SU-DHL-6 (cell line): ENCODE measurements at regions not wholly inside any gene's neighbourhood (a gene's known extent, or its start where the extent isn't known, plus 50 kb on each side); places are given as distances from the start of the nearest gene placed in this dataset.

ENCODE experiments used
- H2AFZ ChIP-seq: fragments of 200-600 bp; sonication (generic); 2 replicates; pipeline ENCODE4 v1.6.1; 2014; ENCODE audit warnings: low read depth, mild to moderate bottlenecking, moderate library complexity, mixed read lengths, antibody characterized with exemption, low read length; ENCODE audit not compliant: severe bottlenecking
- H3F3A ChIP-seq: fragments of 200-600 bp; shearing (Covaris generic); 2 replicates; pipeline ENCODE4 v1.6.0; 2016; ENCODE audit warnings: antibody characterized with exemption, mild to moderate bottlenecking; ENCODE audit not compliant: insufficient read depth
- H3K27ac ChIP-seq: fragments of 200-600 bp; sonication (generic); 2 replicates; pipeline ENCODE4 v1.5.1; 2016; ENCODE audit warnings: low read depth, mild to moderate bottlenecking, low read length, moderate library complexity, mixed read lengths
- H3K27me3 ChIP-seq: fragments of 200-600 bp; sonication (generic), shearing (Covaris generic); 2 replicates; pipeline ENCODE4 v1.6.0; 2014; ENCODE audit warnings: mild to moderate bottlenecking, low read length
- H3K36me3 ChIP-seq: fragments of 200-600 bp; sonication (generic); 2 replicates; pipeline ENCODE4 v1.6.1; 2014; ENCODE audit warnings: mild to moderate bottlenecking, low read length, mixed read lengths
- H3K4me2 ChIP-seq: fragments of 300-600, 200-600 bp; shearing (Covaris generic), sonication (generic); 2 replicates; pipeline ENCODE4 v1.6.0; 2014; ENCODE audit warnings: low read length, low read depth, mild to moderate bottlenecking; ENCODE audit not compliant: poor library complexity, severe bottlenecking
- H3K4me3 ChIP-seq: fragments of 200-600 bp; sonication (generic); 2 replicates; pipeline ENCODE4 v1.5.1; 2014; ENCODE audit warnings: antibody characterized with exemption, low read length, mild to moderate bottlenecking, mixed read lengths; ENCODE audit not compliant: insufficient read depth, poor library complexity, severe bottlenecking
- H3K79me2 ChIP-seq: fragments of 200-600 bp; sonication (generic); 2 replicates; pipeline ENCODE4 v1.6.1; 2014; ENCODE audit warnings: mild to moderate bottlenecking, low read length, moderate library complexity; ENCODE audit not compliant: insufficient read depth
- H3K9ac ChIP-seq: fragments of 200-600 bp; sonication (generic); 2 replicates; pipeline ENCODE4 v1.7.0; 2014; ENCODE audit warnings: mild to moderate bottlenecking, low read length
- H3K9me2 ChIP-seq: fragments of 200-600 bp; sonication (generic); replicated peaks from 2 replicates; pipeline ENCODE4 v1.6.1; 2014; ENCODE audit warnings: low read length; ENCODE audit not compliant: insufficient read depth
- H3K9me3 ChIP-seq: fragments of 200-600 bp; sonication (generic); 2 replicates; pipeline ENCODE4 v1.6.1; 2014; ENCODE audit warnings: low read length, mixed read lengths; ENCODE audit not compliant: insufficient read depth
- H4K20me1 ChIP-seq: fragments of 200-600 bp; sonication (generic); 2 replicates; pipeline ENCODE4 v1.6.1; 2014; ENCODE audit warnings: low read depth, mild to moderate bottlenecking, antibody characterized with exemption, low read length, moderate library complexity, mixed read lengths
- CTCF ChIP-seq: fragments of 200-600 bp; sonication (generic); IDR thresholded peaks from one replicate; pipeline ENCODE4 v1.5.1; 2017; ENCODE audit warnings: antibody characterized with exemption, mild to moderate bottlenecking, low read length, moderate library complexity; ENCODE audit not compliant: insufficient read depth, poor library complexity, severe bottlenecking
- EZH2phosphoT487 ChIP-seq: fragments of 200-600 bp; sonication (generic), shearing (Covaris generic); conservative IDR thresholded peaks from 2 replicates; pipeline ENCODE4 v1.6.1; 2018; ENCODE audit warnings: mild to moderate bottlenecking, antibody characterized with exemption, low read length, moderate library complexity, mixed read lengths

GRCh38 chr1:30609336-30609998 is 113.9 kb downstream of the MATN1 start:
- H3K79me2 ChIP-seq, result no peaks in the 10 kb centered on the region

GRCh38 chr1:30607723-30608122 is 115.7 kb downstream of the MATN1 start:
- H3K79me2 ChIP-seq, result no peaks in the 10 kb centered on the region
- TF ChIP-seq CTCF (no peak), EZH2phosphoT487 (no peak)
- H3K9ac ChIP-seq, result no peak overlapping the region
- H3K9me3 ChIP-seq, result no peaks in the 10 kb centered on the region
- H3K4me2 ChIP-seq, result no peak overlapping the region
- no peaks in the 10 kb centered on the region for H3K9me2 ChIP-seq
- H3K4me3 ChIP-seq, result no peak overlapping the region
- H3K27ac ChIP-seq, result no peak overlapping the region
- no peaks in the 10 kb centered on the region for H3K36me3 ChIP-seq
- no peaks in the 10 kb centered on the region for H4K20me1 ChIP-seq
- H3K27me3 ChIP-seq, result no peaks in the 10 kb centered on the region
- H2AFZ ChIP-seq, result no peak overlapping the region
- H3F3A ChIP-seq, result no peaks in the 10 kb centered on the region

More at GRCh38 chr1:30609336-30609998, 113.9 kb downstream of the MATN1 start:
- Histone ChIP-seq H4K20me1 (no peaks in the 10 kb centered on the region), H3K27ac (no peak overlapping the region), H3F3A (no peaks in the 10 kb centered on the region), H3K9me2 (no peaks in the 10 kb centered on the region), H3K4me2 (no peak overlapping the region), H3K27me3 (no peaks in the 10 kb centered on the region), H2AFZ (no peak overlapping the region), H3K9ac (no peak overlapping the region), H3K36me3 (no peaks in the 10 kb centered on the region), H3K9me3 (no peaks in the 10 kb centered on the region), H3K4me3 (no peak overlapping the region)
- TF ChIP-seq EZH2phosphoT487, result no peak
- no peak for TF ChIP-seq CTCF

- H3K4me3 ChIP-seq, result no peak overlapping the region
- H3K9me2 ChIP-seq, result no peaks in the 10 kb centered on the region
- no peaks in the 10 kb centered on the region for H3K27me3 ChIP-seq
- no peaks in the 10 kb centered on the region for H3K9me3 ChIP-seq
- no peak for TF ChIP-seq CTCF
- TF ChIP-seq EZH2phosphoT487, result no peak
- no peak overlapping the region for H3K4me2 ChIP-seq
- H3K27ac ChIP-seq, result no peak overlapping the region
- no peak overlapping the region for H2AFZ ChIP-seq
- H3K9ac ChIP-seq, result no peak overlapping the region
- no peaks in the 10 kb centered on the region for H3K79me2 ChIP-seq
- no peaks in the 10 kb centered on the region for H3F3A ChIP-seq
- H3K36me3 ChIP-seq, result no peaks in the 10 kb centered on the region
- H4K20me1 ChIP-seq, result no peaks in the 10 kb centered on the region
These were observed 117.2 kb downstream of the MATN1 start for GRCh38 chr1:30606166-30606565.
